Stomach (tissue), 4 donors: ENCODE measurements at regions not wholly inside any gene's neighbourhood (a gene's known extent, or its start where the extent isn't known, plus 50 kb on each side); places are given as distances from the start of the nearest gene placed in this dataset.

ENCODE experiments used
- CTCF ChIP-seq, 7 experiments: fragments of 450-650 bp in 4 of 7; fragments of 200-600 bp in 3 of 7; sonication (generic) in 3 of 7; IDR thresholded peaks; one replicate each; pipeline ENCODE4 v1.5.1; 2016 to 2019; ENCODE audit warnings: antibody characterized with exemption in 7 of 7, control low read depth in 2 of 7, mild to moderate bottlenecking in 1 of 7
- EP300 ChIP-seq: sonication (generic); formaldehyde crosslinking; IDR thresholded peaks from one replicate; pipeline ENCODE4 v1.6.1; 2017; ENCODE audit warnings: antibody characterized with exemption
- POLR2A ChIP-seq, 4 donors: fragments of 450-650 bp; IDR thresholded peaks; one replicate each; pipeline ENCODE4 v1.6.1; 2016; ENCODE audit warnings: antibody characterized with exemption in 4 of 4, control low read depth in 2 of 4, mild to moderate bottlenecking in 1 of 4, moderate library complexity in 1 of 4

- TF ChIP-seq CTCF (IDR thresholded peaks at IDR 0.05) (no peak), EP300 (no peak), POLR2A (IDR thresholded peaks at IDR 0.05) (no peak)
Observed at GRCh38 chrX:81537723-81538122, 335.8 kb downstream of the SH3BGRL start.
